Stomach (tissue), 4 donors: ENCODE measurements at regions not wholly inside any gene's neighbourhood (a gene's known extent, or its start where the extent isn't known, plus 50 kb on each side); places are given as distances from the start of the nearest gene placed in this dataset.

Experiments
- CTCF ChIP-seq, 7 experiments: fragments of 450-650 bp in 4 of 7; fragments of 200-600 bp in 3 of 7; sonication (generic) in 3 of 7; IDR thresholded peaks; one replicate each; pipeline ENCODE4 v1.5.1; 2016 to 2019; ENCODE audit warnings: antibody characterized with exemption in 7 of 7, control low read depth in 2 of 7, mild to moderate bottlenecking in 1 of 7
- POLR2A ChIP-seq, 4 donors: fragments of 450-650 bp; IDR thresholded peaks; one replicate each; pipeline ENCODE4 v1.6.1; 2016; ENCODE audit warnings: antibody characterized with exemption in 4 of 4, control low read depth in 2 of 4, mild to moderate bottlenecking in 1 of 4, moderate library complexity in 1 of 4

DNA sequence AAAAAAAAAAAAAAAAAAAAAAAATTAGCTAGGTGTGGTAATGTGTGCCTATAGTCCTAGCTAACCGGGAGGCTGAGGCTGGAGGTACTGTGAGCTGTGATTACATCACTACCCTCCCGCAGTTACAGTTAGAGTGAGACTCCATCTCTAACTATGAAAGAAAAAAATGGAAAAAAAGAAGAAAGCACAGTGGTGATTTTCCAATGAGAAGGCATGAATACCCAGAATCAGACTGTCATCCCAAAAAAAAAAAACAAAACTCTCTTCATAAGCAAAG is 269.9 kb upstream of the MKLN1 start:
- TF ChIP-seq POLR2A (IDR thresholded peaks at IDR 0.05) (no peak), CTCF (IDR thresholded peaks at IDR 0.05) (no peak)
